Transverse colon (tissue), 3 donors: ENCODE measurements at regions not wholly inside any gene's neighbourhood (a gene's known extent, or its start where the extent isn't known, plus 50 kb on each side); places are given as distances from the start of the nearest gene placed in this dataset.

Experiments
- CTCF ChIP-seq, 5 experiments: fragments of 200-600 bp in 3 of 5; fragments of 450-650 bp in 2 of 5; sonication (generic) in 3 of 5; IDR thresholded peaks; 1 replicate in 2 of 5; 2 replicates in 3 of 5; pipeline ENCODE4 v1.5.1; 2016 to 2017; ENCODE audit warnings: antibody characterized with exemption in 5 of 5, inconsistent platforms in 3 of 5, mild to moderate bottlenecking in 2 of 5, moderate library complexity in 1 of 5
- POLR2A ChIP-seq: fragments of 450-650 bp; IDR thresholded peaks from one replicate; pipeline ENCODE4 v1.6.1; 2016; ENCODE audit warnings: antibody characterized with exemption, mild to moderate bottlenecking, moderate library complexity

DNA sequence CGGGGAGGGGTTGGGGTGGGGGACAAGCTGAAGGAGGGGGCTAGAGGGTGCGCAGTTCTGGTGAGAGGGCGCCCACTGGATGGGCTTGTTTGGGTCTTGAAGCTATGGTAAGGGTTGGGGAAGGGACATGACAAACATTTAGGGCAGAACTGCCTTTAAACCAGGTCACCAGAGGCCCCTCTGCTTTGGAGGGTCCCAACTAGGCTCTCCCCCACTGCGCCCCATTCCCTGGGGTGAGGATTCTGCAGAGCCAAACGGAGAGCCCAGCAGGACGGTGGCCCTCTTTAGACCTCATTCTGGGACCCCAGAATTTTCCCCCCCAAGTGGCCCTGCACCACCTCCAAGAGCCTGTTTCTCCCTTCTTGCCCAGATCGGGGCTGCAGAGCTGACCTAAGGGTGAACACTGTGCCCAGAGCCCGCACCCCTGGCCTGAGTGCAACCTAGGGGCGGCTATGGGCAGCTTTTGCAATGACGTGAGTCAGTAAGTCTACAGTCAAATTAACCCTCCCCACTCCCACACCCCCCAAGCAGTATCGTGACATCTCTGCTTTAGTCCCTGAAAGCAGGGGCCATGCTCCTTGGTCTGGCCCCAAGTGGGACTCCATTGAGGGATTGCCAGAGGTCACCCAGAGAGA is 593.8 kb downstream of the MATN1 start:
- TF ChIP-seq CTCF (IDR thresholded peaks at IDR 0.05) (no peak), POLR2A (no peak)
